SK-N-MC (cell line): ENCODE measurements at regions not wholly inside any gene's neighbourhood (a gene's known extent, or its start where the extent isn't known, plus 50 kb on each side); places are given as distances from the start of the nearest gene placed in this dataset.

Experiments
- EZH2 ChIP-seq: fragments of 200-600 bp; sonication (generic); IDR thresholded peaks from one replicate; pipeline ENCODE4 v1.6.1; 2017; ENCODE audit warnings: antibody characterized with exemption
- FOXP2 ChIP-seq: optimal IDR thresholded peaks from 2 replicates; pipeline ENCODE3; 2011; ENCODE audit warnings: mild to moderate bottlenecking, moderate library complexity; ENCODE audit not compliant: insufficient read depth; ENCODE audit errors: extremely low read length, control extremely low read depth
- POLR2AphosphoS5 ChIP-seq: IDR thresholded peaks from 2 replicates; pipeline ENCODE4 v1.6.1; 2012; ENCODE audit warnings: mild to moderate bottlenecking, low read depth, low read length, borderline replicate concordance

DNA sequence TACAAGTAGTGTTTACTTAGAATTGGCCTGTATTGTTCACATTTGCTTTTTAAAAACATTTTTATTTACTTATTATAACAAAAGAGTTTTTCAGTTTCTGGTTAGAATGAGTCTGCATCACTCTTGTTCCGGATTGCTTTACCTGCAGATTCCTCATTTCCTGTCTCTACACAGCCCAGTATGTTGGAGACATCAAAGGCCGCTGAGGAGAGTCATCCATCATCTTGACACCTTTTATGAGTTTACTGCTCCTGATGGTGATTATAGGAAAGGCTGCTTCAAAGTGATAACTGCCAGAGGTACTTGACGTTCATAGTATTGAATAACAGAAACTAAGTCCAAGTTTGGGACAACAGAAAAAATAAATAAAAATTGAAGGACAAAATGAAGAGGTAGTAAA is 490.5 kb upstream of the CA10 start:
- no peak for TF ChIP-seq POLR2AphosphoS5
- no peak for TF ChIP-seq FOXP2
- no peak for TF ChIP-seq EZH2
